SU-DHL-6 (cell line): ENCODE measurements at regions not wholly inside any gene's neighbourhood (a gene's known extent, or its start where the extent isn't known, plus 50 kb on each side); places are given as distances from the start of the nearest gene placed in this dataset.

Source experiments
- H2AFZ ChIP-seq: fragments of 200-600 bp; sonication (generic); 2 replicates; pipeline ENCODE4 v1.6.1; 2014; ENCODE audit warnings: low read depth, mild to moderate bottlenecking, moderate library complexity, mixed read lengths, antibody characterized with exemption, low read length; ENCODE audit not compliant: severe bottlenecking
- H3F3A ChIP-seq: fragments of 200-600 bp; shearing (Covaris generic); 2 replicates; pipeline ENCODE4 v1.6.0; 2016; ENCODE audit warnings: antibody characterized with exemption, mild to moderate bottlenecking; ENCODE audit not compliant: insufficient read depth
- H3K27ac ChIP-seq: fragments of 200-600 bp; sonication (generic); 2 replicates; pipeline ENCODE4 v1.5.1; 2016; ENCODE audit warnings: low read depth, mild to moderate bottlenecking, low read length, moderate library complexity, mixed read lengths
- H3K27me3 ChIP-seq: fragments of 200-600 bp; sonication (generic), shearing (Covaris generic); 2 replicates; pipeline ENCODE4 v1.6.0; 2014; ENCODE audit warnings: mild to moderate bottlenecking, low read length
- H3K36me3 ChIP-seq: fragments of 200-600 bp; sonication (generic); 2 replicates; pipeline ENCODE4 v1.6.1; 2014; ENCODE audit warnings: mild to moderate bottlenecking, low read length, mixed read lengths
- H3K4me2 ChIP-seq: fragments of 300-600, 200-600 bp; shearing (Covaris generic), sonication (generic); 2 replicates; pipeline ENCODE4 v1.6.0; 2014; ENCODE audit warnings: low read length, low read depth, mild to moderate bottlenecking; ENCODE audit not compliant: poor library complexity, severe bottlenecking
- H3K4me3 ChIP-seq: fragments of 200-600 bp; sonication (generic); 2 replicates; pipeline ENCODE4 v1.5.1; 2014; ENCODE audit warnings: antibody characterized with exemption, low read length, mild to moderate bottlenecking, mixed read lengths; ENCODE audit not compliant: insufficient read depth, poor library complexity, severe bottlenecking
- H3K79me2 ChIP-seq: fragments of 200-600 bp; sonication (generic); 2 replicates; pipeline ENCODE4 v1.6.1; 2014; ENCODE audit warnings: mild to moderate bottlenecking, low read length, moderate library complexity; ENCODE audit not compliant: insufficient read depth
- H3K9ac ChIP-seq: fragments of 200-600 bp; sonication (generic); 2 replicates; pipeline ENCODE4 v1.7.0; 2014; ENCODE audit warnings: mild to moderate bottlenecking, low read length
- H3K9me2 ChIP-seq: fragments of 200-600 bp; sonication (generic); replicated peaks from 2 replicates; pipeline ENCODE4 v1.6.1; 2014; ENCODE audit warnings: low read length; ENCODE audit not compliant: insufficient read depth
- H3K9me3 ChIP-seq: fragments of 200-600 bp; sonication (generic); 2 replicates; pipeline ENCODE4 v1.6.1; 2014; ENCODE audit warnings: low read length, mixed read lengths; ENCODE audit not compliant: insufficient read depth
- H4K20me1 ChIP-seq: fragments of 200-600 bp; sonication (generic); 2 replicates; pipeline ENCODE4 v1.6.1; 2014; ENCODE audit warnings: low read depth, mild to moderate bottlenecking, antibody characterized with exemption, low read length, moderate library complexity, mixed read lengths
- CTCF ChIP-seq: fragments of 200-600 bp; sonication (generic); IDR thresholded peaks from one replicate; pipeline ENCODE4 v1.5.1; 2017; ENCODE audit warnings: antibody characterized with exemption, mild to moderate bottlenecking, low read length, moderate library complexity; ENCODE audit not compliant: insufficient read depth, poor library complexity, severe bottlenecking
- EZH2phosphoT487 ChIP-seq: fragments of 200-600 bp; sonication (generic), shearing (Covaris generic); conservative IDR thresholded peaks from 2 replicates; pipeline ENCODE4 v1.6.1; 2018; ENCODE audit warnings: mild to moderate bottlenecking, antibody characterized with exemption, low read length, moderate library complexity, mixed read lengths

DNA sequence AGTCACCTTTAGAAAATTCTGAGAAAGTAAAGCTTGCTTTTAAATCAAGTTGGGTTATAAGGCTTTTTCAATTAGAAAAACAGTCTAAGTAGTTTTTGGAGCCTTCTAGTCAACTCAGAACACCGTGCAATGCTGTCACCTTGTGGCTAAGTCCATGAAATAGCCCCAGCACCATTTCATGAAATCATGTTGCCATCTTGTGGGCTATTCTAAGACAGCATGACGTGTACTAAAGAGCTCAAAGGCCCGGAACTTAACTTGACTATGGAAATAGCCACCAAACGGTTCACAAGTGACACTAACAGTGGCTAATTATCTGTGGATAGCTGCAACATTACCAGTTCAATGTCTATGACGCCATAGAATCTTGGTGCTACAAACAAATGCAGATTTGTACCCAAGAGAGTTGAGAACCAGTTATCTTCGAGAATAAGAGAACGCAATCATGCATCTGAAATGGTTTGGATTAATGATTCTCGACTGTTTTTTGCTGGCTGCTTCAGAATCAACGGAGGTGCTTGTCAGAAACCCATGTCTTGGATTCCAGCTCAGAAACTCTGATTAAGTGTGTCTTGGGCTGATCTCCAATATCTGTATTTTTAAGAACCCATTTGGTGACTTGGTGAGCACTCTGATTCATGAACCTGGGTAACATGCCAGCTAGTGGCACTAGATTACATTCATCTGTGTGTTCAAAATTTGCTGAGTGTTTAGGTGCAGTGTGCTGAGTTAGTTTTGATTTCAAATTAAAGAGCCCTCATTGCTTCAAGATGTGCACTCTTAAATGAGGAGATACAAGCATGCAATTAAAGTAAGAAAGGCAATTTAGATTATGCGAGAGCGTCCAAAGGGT is 111.2 kb upstream of the MCTP2 start:
- Histone ChIP-seq H3F3A (no peaks in the 10 kb centered on the region), H3K79me2 (no peaks in the 10 kb centered on the region), H3K36me3 (no peaks in the 10 kb centered on the region), H3K27ac (no peak overlapping the region), H3K4me2 (no peak overlapping the region), H3K4me3 (no peak overlapping the region), H3K9ac (no peak overlapping the region), H3K27me3 (no peaks in the 10 kb centered on the region), H3K9me3 (no peaks in the 10 kb centered on the region), H4K20me1 (no peaks in the 10 kb centered on the region), H2AFZ (peak overlapping the region; percentile 2), H3K9me2 (no peaks in the 10 kb centered on the region)
- TF ChIP-seq EZH2phosphoT487 (no peak), CTCF (peak; percentile 88)

- no peaks in the 10 kb centered on the region for H3K9me3 ChIP-seq
- no peak overlapping the region for H2AFZ ChIP-seq
- no peaks in the 10 kb centered on the region for H3K9me2 ChIP-seq
- no peaks in the 10 kb centered on the region for H4K20me1 ChIP-seq
- no peaks in the 10 kb centered on the region for H3F3A ChIP-seq
- H3K9ac ChIP-seq: no peak overlapping the region
- TF ChIP-seq EZH2phosphoT487 (no peak), CTCF (no peak)
- no peaks in the 10 kb centered on the region for H3K27me3 ChIP-seq
- H3K36me3 ChIP-seq: no peaks in the 10 kb centered on the region
- H3K79me2 ChIP-seq: no peaks in the 10 kb centered on the region
- H3K27ac ChIP-seq: no peak overlapping the region
- H3K4me3 ChIP-seq: no peak overlapping the region
- H3K4me2 ChIP-seq: no peak overlapping the region
Observed at GRCh38 chr15:94119298-94119811, 112.0 kb upstream of the MCTP2 start.

- H3K9me3 ChIP-seq: no peaks in the 10 kb centered on the region
- H3K36me3 ChIP-seq: no peaks in the 10 kb centered on the region
- no peak overlapping the region for H2AFZ ChIP-seq
- H4K20me1 ChIP-seq: no peaks in the 10 kb centered on the region
- H3K27me3 ChIP-seq: no peaks in the 10 kb centered on the region
- H3K27ac ChIP-seq: no peak overlapping the region
- no peaks in the 10 kb centered on the region for H3K9me2 ChIP-seq
- no peaks in the 10 kb centered on the region for H3F3A ChIP-seq
- no peak overlapping the region for H3K4me3 ChIP-seq
- no peaks in the 10 kb centered on the region for H3K79me2 ChIP-seq
- TF ChIP-seq EZH2phosphoT487 (no peak), CTCF (no peak)
- no peak overlapping the region for H3K9ac ChIP-seq
- H3K4me2 ChIP-seq: no peak overlapping the region
Observed at GRCh38 chr15:94110476-94111130, 120.8 kb upstream of the MCTP2 start.
